GM12878 (cell line): ENCODE measurements at regions not wholly inside any gene's neighbourhood (a gene's known extent, or its start where the extent isn't known, plus 50 kb on each side); places are given as distances from the start of the nearest gene placed in this dataset.

Experiments used
- ATAC-seq: fragments of 200-7000 bp; cut with Tn5 transposase; 3 replicates; pipeline ENCODE4 v1.9.1; 2020; ENCODE audit warnings: mild to moderate bottlenecking, moderate library complexity
- BruUV-seq: library from RNA; stranded (reverse); fragments of 400-500 nt; replicated peaks from 2 replicates; lab custom pipeline; 2021; lab: Mats Ljungman, UMichigan
- CTCF ChIA-PET: fragments of 300-600 bp; sonication (Branson Sonifier 250); formaldehyde crosslinking; extraction: SDS; loops from one replicate; lab custom pipeline; 2021; ENCODE audit warnings: inconsistent platforms; lab: Yijun Ruan, JAX
- POLR2A ChIA-PET: fragments of 350-600 bp; formaldehyde crosslinking; extraction: SDS; loops from one replicate; lab custom pipeline; 2021; ENCODE audit warnings: inconsistent platforms; lab: Charles Lee
- RAD21 ChIA-PET: fragments of 300-600 bp; sonication (Branson Sonifier 250); formaldehyde crosslinking; loops from one replicate; lab custom pipeline; 2023; ENCODE audit warnings: antibody characterized with exemption; ENCODE audit not compliant: unreplicated experiment; lab: Charles Lee
- SMC1A ChIA-PET: fragments of 300-600 bp; sonication (Branson Sonifier 250); formaldehyde crosslinking; loops from one replicate; lab custom pipeline; 2023; ENCODE audit not compliant: unreplicated experiment, uncharacterized antibody; lab: Charles Lee
- DNase-seq: peaks from one replicate; pipeline ENCODE4 v3.0.0-alpha.2; 2011; ENCODE audit warnings: low read depth, low spot score
- FAIRE-seq: peaks from 3 replicates; lab custom pipeline; 2011; peaks lifted over from hg19 to GRCh38; lab: Jason Lieb, UNC
- H2AFZ ChIP-seq: 2 replicates; pipeline ENCODE4 v1.6.0; 2011; ENCODE audit warnings: low read depth, low read length, control low read depth; ENCODE audit not compliant: control insufficient read depth
- H3K27ac ChIP-seq: 2 replicates; pipeline ENCODE4 v1.5.1; 2011; ENCODE audit warnings: control low read depth; ENCODE audit not compliant: control insufficient read depth, insufficient read depth
- H3K27me3 ChIP-seq, 2 experiments: replicated peaks in 1 of 2; 2 replicates each; pipeline versions ENCODE4 v1.6.0 to v1.6.1; 2011; ENCODE audit warnings: low read length in 1 of 2; ENCODE audit not compliant: control insufficient read depth in 2 of 2, insufficient read depth in 2 of 2
- H3K36me3 ChIP-seq, 2 experiments: 2 replicates each; pipeline ENCODE4 v1.5.1; 2011; ENCODE audit warnings: low read length in 1 of 2; ENCODE audit not compliant: control insufficient read depth in 2 of 2, insufficient read depth in 2 of 2
- H3K4me1 ChIP-seq: 2 replicates; pipeline ENCODE4 v1.6.1; 2011; ENCODE audit warnings: mild to moderate bottlenecking, low read length, moderate library complexity, mixed read lengths; ENCODE audit not compliant: control insufficient read depth, insufficient read depth
- H3K4me2 ChIP-seq: 2 replicates; pipeline ENCODE4 v1.6.0; 2011; ENCODE audit warnings: control low read depth; ENCODE audit not compliant: control insufficient read depth, insufficient read depth
- H3K4me3 ChIP-seq: fragments of 200-600 bp; sonication (generic); 2 replicates; pipeline ENCODE4 v1.5.1; 2016
- H3K79me2 ChIP-seq: 2 replicates; pipeline ENCODE4 v1.6.0; 2011; ENCODE audit warnings: low read length; ENCODE audit not compliant: control insufficient read depth, insufficient read depth
- H3K9ac ChIP-seq: 2 replicates; pipeline ENCODE4 v1.8.0; 2011; ENCODE audit warnings: low read length, control low read depth, mixed read lengths; ENCODE audit not compliant: control insufficient read depth, insufficient read depth
- H3K9me3 ChIP-seq: replicated peaks from 3 replicates; pipeline ENCODE4 v1.5.1; 2011; ENCODE audit warnings: mild to moderate bottlenecking, low read length; ENCODE audit not compliant: control insufficient read depth, insufficient read depth
- H4K20me1 ChIP-seq: 2 replicates; pipeline ENCODE4 v1.6.0; 2011; ENCODE audit not compliant: control insufficient read depth, insufficient read depth
- CHD2 ChIP-seq: IDR thresholded peaks from 2 replicates; pipeline ENCODE4 v1.6.1; 2011; ENCODE audit warnings: low read depth, low read length, improper control_type of control experiment, borderline replicate concordance
- DPF2 ChIP-seq: fragments of 450-650 bp; IDR thresholded peaks from 2 replicates; pipeline ENCODE4 v1.6.1; 2017; ENCODE audit warnings: mild to moderate bottlenecking
- HDGF ChIP-seq: fragments of 450-650 bp; IDR thresholded peaks from 2 replicates; pipeline ENCODE4 v1.6.1; 2016; ENCODE audit warnings: antibody characterized with exemption
- SMAD5 ChIP-seq: IDR thresholded peaks from 2 replicates; pipeline ENCODE4 v1.6.1; 2016; ENCODE audit warnings: antibody characterized with exemption, low read depth
- ZNF622 ChIP-seq: fragments of 450-650 bp; IDR thresholded peaks from 2 replicates; pipeline ENCODE4 v1.6.1; 2017; ENCODE audit warnings: mild to moderate bottlenecking, inconsistent platforms
- WGBS: methylation state at CpG from one replicate; pipeline ENCODE4 v1.1.6; 2016; ENCODE audit warnings: low lambda C conversion rate; ENCODE audit not compliant: insufficient replicate concordance, insufficient coverage; ENCODE audit errors: missing lambda C conversion rate; 5-methylcytosine and 5-hydroxymethylcytosine counted together
- in situ Hi-C: fragments of 300-500 bp; cut with MboI; formaldehyde crosslinking; loops from 9 replicates; pipeline ENCODE4 v1.14.3; 2018; ENCODE audit warnings: mixed read lengths
- intact Hi-C: fragments of 100-400 bp; cut with micrococcal nuclease; formaldehyde crosslinking; loops from one replicate; pipeline ENCODE4 v1.14.2; 2022; ENCODE audit not compliant: unreplicated experiment
- TF ChIP-seq, protein P1 (sequence below): IDR thresholded peaks from 2 replicates; pipeline ENCODE4 v1.6.1; 2011; ENCODE audit warnings: low read depth, mild to moderate bottlenecking, low read length, moderate library complexity, borderline replicate concordance; ENCODE audit errors: extremely low read depth
- TF ChIP-seq, protein P2 (sequence below): fragments of 450-650 bp; IDR thresholded peaks from 2 replicates; pipeline ENCODE4 v1.6.1; 2017; ENCODE audit warnings: antibody characterized with exemption, mild to moderate bottlenecking, moderate library complexity
- TF ChIP-seq, protein P3 (sequence below): fragments of 450-650 bp; IDR thresholded peaks from 2 replicates; pipeline ENCODE4 v1.6.1; 2017; ENCODE audit warnings: mild to moderate bottlenecking
- TF ChIP-seq, protein P4 (sequence below): IDR thresholded peaks from 2 replicates; pipeline ENCODE4 v1.6.1; 2012; ENCODE audit warnings: low read depth, low read length, improper control_type of control experiment

DNA sequence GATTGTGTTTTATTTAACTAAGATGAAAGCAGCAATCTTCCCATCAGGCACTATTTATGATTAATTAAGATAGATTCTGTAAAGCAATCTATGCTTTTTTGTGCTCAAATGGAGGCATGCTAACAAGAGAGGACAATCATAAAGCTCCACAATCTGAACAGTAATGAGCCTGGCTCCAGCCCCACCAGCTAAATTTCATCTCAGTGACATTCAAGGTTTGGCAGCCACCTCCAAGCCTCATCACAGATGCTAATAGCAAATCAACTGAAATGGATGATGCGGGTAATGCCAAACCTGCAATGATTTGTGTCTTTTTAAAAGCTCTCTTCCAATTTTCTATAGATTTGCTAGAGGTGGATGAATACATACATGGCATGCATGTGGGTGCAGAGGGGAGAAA, 456.6 kb downstream of the TDRD15 start:
- Histone ChIP-seq H3K27me3 (no peaks in the 10 kb centered on the region), H3K79me2 (no peaks in the 10 kb centered on the region), H2AFZ (no peak overlapping the region), H3K9me3 (no peaks in the 10 kb centered on the region), H4K20me1 (no peaks in the 10 kb centered on the region), H3K4me3 (no peak overlapping the region), H3K4me2 (no peak overlapping the region), H3K36me3 (no peaks in the 10 kb centered on the region), H3K4me1 (no peaks in the 10 kb centered on the region), H3K27ac (no peak overlapping the region), H3K9ac (no peak overlapping the region)
- ChIA-PET RAD21 (no interaction called here), SMC1A (no interaction called here), POLR2A (no interaction called here), CTCF (no interaction called here)
- BruUV-seq, result no TSS peak
- WGBS, result 69% methylated on average over 1 of the region's 1 CpG
- in situ Hi-C loops, result no loop called here
- intact Hi-C loops, result no loop called here
- TF ChIP-seq, protein P1, sequence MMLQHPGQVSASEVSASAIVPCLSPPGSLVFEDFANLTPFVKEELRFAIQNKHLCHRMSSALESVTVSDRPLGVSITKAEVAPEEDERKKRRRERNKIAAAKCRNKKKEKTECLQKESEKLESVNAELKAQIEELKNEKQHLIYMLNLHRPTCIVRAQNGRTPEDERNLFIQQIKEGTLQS, result no peak
- ATAC-seq (no peak), FAIRE-seq (no peak), DNase-seq (no peak)

DNA sequence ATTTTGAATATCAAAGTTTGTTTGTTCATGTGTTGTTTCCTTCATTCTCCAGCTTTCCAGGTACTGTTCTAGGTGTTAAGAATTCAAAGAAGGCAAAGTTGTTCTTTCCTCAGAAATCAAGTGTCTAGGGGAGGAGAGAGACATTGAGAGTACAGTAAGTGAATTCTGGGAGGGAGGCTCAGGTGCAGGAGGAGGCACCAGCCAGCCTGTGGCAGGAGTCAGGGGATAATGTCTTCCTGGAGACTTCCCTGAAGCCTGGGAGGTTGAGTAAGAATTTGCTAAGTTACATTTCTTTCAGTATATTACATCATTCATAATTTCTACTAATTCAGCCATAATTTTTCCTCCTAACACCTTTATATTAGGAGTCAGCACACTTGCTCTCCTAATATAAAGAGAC, 462.1 kb downstream of the TDRD15 start:
- Histone ChIP-seq H3K4me3 (no peak overlapping the region), H3K36me3 (no peaks in the 10 kb centered on the region), H3K4me2 (no peak overlapping the region)
- POLR2A ChIA-PET, result no interaction called here
- TF ChIP-seq SMAD5, result no peak
- TF ChIP-seq, protein P2, sequence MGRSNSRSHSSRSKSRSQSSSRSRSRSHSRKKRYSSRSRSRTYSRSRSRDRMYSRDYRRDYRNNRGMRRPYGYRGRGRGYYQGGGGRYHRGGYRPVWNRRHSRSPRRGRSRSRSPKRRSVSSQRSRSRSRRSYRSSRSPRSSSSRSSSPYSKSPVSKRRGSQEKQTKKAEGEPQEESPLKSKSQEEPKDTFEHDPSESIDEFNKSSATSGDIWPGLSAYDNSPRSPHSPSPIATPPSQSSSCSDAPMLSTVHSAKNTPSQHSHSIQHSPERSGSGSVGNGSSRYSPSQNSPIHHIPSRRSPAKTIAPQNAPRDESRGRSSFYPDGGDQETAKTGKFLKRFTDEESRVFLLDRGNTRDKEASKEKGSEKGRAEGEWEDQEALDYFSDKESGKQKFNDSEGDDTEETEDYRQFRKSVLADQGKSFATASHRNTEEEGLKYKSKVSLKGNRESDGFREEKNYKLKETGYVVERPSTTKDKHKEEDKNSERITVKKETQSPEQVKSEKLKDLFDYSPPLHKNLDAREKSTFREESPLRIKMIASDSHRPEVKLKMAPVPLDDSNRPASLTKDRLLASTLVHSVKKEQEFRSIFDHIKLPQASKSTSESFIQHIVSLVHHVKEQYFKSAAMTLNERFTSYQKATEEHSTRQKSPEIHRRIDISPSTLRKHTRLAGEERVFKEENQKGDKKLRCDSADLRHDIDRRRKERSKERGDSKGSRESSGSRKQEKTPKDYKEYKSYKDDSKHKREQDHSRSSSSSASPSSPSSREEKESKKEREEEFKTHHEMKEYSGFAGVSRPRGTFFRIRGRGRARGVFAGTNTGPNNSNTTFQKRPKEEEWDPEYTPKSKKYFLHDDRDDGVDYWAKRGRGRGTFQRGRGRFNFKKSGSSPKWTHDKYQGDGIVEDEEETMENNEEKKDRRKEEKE, result no peak
- TF ChIP-seq, protein P3, sequence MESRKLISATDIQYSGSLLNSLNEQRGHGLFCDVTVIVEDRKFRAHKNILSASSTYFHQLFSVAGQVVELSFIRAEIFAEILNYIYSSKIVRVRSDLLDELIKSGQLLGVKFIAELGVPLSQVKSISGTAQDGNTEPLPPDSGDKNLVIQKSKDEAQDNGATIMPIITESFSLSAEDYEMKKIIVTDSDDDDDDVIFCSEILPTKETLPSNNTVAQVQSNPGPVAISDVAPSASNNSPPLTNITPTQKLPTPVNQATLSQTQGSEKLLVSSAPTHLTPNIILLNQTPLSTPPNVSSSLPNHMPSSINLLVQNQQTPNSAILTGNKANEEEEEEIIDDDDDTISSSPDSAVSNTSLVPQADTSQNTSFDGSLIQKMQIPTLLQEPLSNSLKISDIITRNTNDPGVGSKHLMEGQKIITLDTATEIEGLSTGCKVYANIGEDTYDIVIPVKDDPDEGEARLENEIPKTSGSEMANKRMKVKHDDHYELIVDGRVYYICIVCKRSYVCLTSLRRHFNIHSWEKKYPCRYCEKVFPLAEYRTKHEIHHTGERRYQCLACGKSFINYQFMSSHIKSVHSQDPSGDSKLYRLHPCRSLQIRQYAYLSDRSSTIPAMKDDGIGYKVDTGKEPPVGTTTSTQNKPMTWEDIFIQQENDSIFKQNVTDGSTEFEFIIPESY, result no peak
- no peak for TF ChIP-seq DPF2
- TF ChIP-seq ZNF622, result no peak
- TF ChIP-seq, protein P4, sequence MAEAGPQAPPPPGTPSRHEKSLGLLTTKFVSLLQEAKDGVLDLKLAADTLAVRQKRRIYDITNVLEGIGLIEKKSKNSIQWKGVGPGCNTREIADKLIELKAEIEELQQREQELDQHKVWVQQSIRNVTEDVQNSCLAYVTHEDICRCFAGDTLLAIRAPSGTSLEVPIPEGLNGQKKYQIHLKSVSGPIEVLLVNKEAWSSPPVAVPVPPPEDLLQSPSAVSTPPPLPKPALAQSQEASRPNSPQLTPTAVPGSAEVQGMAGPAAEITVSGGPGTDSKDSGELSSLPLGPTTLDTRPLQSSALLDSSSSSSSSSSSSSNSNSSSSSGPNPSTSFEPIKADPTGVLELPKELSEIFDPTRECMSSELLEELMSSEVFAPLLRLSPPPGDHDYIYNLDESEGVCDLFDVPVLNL, result no peak
- no peak for TF ChIP-seq CHD2
- TF ChIP-seq HDGF, result no peak
- TF ChIP-seq, all 136 proteins: peak for 0
- Histone ChIP-seq H4K20me1 (no peaks in the 10 kb centered on the region), H3K4me1 (no peaks in the 10 kb centered on the region), H3K79me2 (no peaks in the 10 kb centered on the region), H3K27ac (no peak overlapping the region), H3K9ac (no peak overlapping the region), H2AFZ (no peak overlapping the region), H3K9me3 (no peaks in the 10 kb centered on the region), H3K27me3 (no peaks in the 10 kb centered on the region)
- SMC1A ChIA-PET, result no interaction called here
- RAD21 ChIA-PET, result no interaction called here
- ATAC-seq (no peak), DNase-seq (no peak), FAIRE-seq (no peak)
- in situ Hi-C loops, result no loop called here
- CTCF ChIA-PET, result no interaction called here
- BruUV-seq, result no TSS peak
- intact Hi-C loops, result no loop called here
